GM13976 (cell line): ENCODE measurements at regions not wholly inside any gene's neighbourhood (a gene's known extent, or its start where the extent isn't known, plus 50 kb on each side); places are given as distances from the start of the nearest gene placed in this dataset.

Experiments
- DNase-seq: peaks from one replicate; pipeline ENCODE4 v3.0.0; 2012; ENCODE audit warnings: low spot score
- CTCF ChIP-seq: IDR thresholded peaks from 2 replicates; pipeline ENCODE4 v1.5.1; 2012; ENCODE audit warnings: borderline replicate concordance, mild to moderate bottlenecking; ENCODE audit not compliant: insufficient read depth; ENCODE audit errors: extremely low read depth, missing control alignments, control extremely low read depth
- in situ Hi-C: fragments of 300-500 bp; cut with MboI; formaldehyde crosslinking; loops from one replicate; pipeline ENCODE4 v1.12.0; 2022; ENCODE audit warnings: low sequenced_read_pairs, mixed read lengths, inconsistent platforms; ENCODE audit not compliant: unreplicated experiment

- no peak for TF ChIP-seq CTCF
- DNase-seq, result no peak
- in situ Hi-C loops, result no loop called here
These were observed 140.9 kb upstream of the ATP6AP2 start for GRCh38 chrX:40439625-40440532.

GRCh38 chrX:40437348-40437747 is 143.4 kb upstream of the ATP6AP2 start:
- in situ Hi-C loops, result no loop called here
- DNase-seq, result no peak
- no peak for TF ChIP-seq CTCF

- TF ChIP-seq CTCF, result no peak
- in situ Hi-C loops, result no loop called here
- DNase-seq, result no peak
These were observed 145.8 kb upstream of the ATP6AP2 start for GRCh38 chrX:40434947-40435346.

GRCh38 chrX:40434443-40434842 is 146.3 kb upstream of the ATP6AP2 start:
- in situ Hi-C loops, result no loop called here
- TF ChIP-seq CTCF, result no peak
- no peak for DNase-seq

GRCh38 chrX:40433160-40433559 is 147.6 kb upstream of the ATP6AP2 start:
- no peak for TF ChIP-seq CTCF
- in situ Hi-C loops, result no loop called here
- no peak for DNase-seq

- in situ Hi-C loops, result no loop called here
- no peak for TF ChIP-seq CTCF
- DNase-seq, result no peak
These were observed 156.5 kb upstream of the ATP6AP2 start for GRCh38 chrX:40424259-40424658.
